ENCODE measurements at regions not wholly inside any gene's neighbourhood (a gene's known extent, or its start where the extent isn't known, plus 50 kb on each side); places are given as distances from the start of the nearest gene placed in this dataset.

- DNase-seq (ENCODE audit: low read depth) = no peak
These were observed 690.8 kb downstream of the PCDH18 start for GRCh38 chr4:136841526-136841925.

GRCh38 chr4:136838607-136839006, 693.7 kb downstream of the PCDH18 start:
- no peak for DNase-seq (ENCODE audit: low read depth)

- no peak for DNase-seq (ENCODE audit: low read depth)
These were observed 700.7 kb downstream of the PCDH18 start for GRCh38 chr4:136831553-136831952.

GRCh38 chr4:136829280-136829679, 703.0 kb downstream of the PCDH18 start:
- no peak for DNase-seq (ENCODE audit: low read depth)

GRCh38 chr4:136823020-136823419, 709.3 kb downstream of the PCDH18 start:
- DNase-seq (ENCODE audit: low read depth) = no peak

GRCh38 chr4:136818811-136819330, 713.4 kb downstream of the PCDH18 start:
- peak; percentile 14 for DNase-seq (ENCODE audit: low read depth)

GRCh38 chr4:136812100-136812880, 720.0 kb downstream of the PCDH18 start:
- DNase-seq (ENCODE audit: low read depth) = no peak

GRCh38 chr4:136811496-136812077, 720.7 kb downstream of the PCDH18 start:
- DNase-seq (ENCODE audit: low read depth) = no peak

GRCh38 chr4:136810626-136811025, 721.7 kb downstream of the PCDH18 start:
- DNase-seq (ENCODE audit: low read depth) = no peak

- DNase-seq (ENCODE audit: low read depth) = no peak
These were observed 725.5 kb downstream of the PCDH18 start for GRCh38 chr4:136806844-136807243.

- no peak for DNase-seq (ENCODE audit: low read depth)
These were observed 726.7 kb downstream of the PCDH18 start for GRCh38 chr4:136805617-136806016.

GRCh38 chr4:136803433-136803832, 728.9 kb downstream of the PCDH18 start:
- DNase-seq (ENCODE audit: low read depth) = no peak

GRCh38 chr4:136800248-136800647, 732.0 kb downstream of the PCDH18 start:
- DNase-seq (ENCODE audit: low read depth) = no peak

GRCh38 chr4:136796953-136797352, 735.3 kb downstream of the PCDH18 start:
- DNase-seq (ENCODE audit: low read depth) = no peak

- no peak for DNase-seq (ENCODE audit: low read depth)
These were observed 738.4 kb downstream of the PCDH18 start for GRCh38 chr4:136793848-136794247.

GRCh38 chr4:136784326-136784725, 748.0 kb downstream of the PCDH18 start:
- DNase-seq (ENCODE audit: low read depth) = no peak

GRCh38 chr4:136769717-136770116, 762.6 kb downstream of the PCDH18 start:
- DNase-seq (ENCODE audit: low read depth) = no peak

- DNase-seq (ENCODE audit: low read depth) = no peak
These were observed 763.4 kb downstream of the PCDH18 start for GRCh38 chr4:136768925-136769275.

- DNase-seq (ENCODE audit: low read depth) = no peak
These were observed 763.9 kb downstream of the PCDH18 start for GRCh38 chr4:136768213-136768924.

- no peak for DNase-seq (ENCODE audit: low read depth)
These were observed 768.4 kb downstream of the PCDH18 start for GRCh38 chr4:136763919-136764318.

GRCh38 chr4:136755531-136755916, 776.8 kb downstream of the PCDH18 start:
- no peak for DNase-seq (ENCODE audit: low read depth)

- DNase-seq (ENCODE audit: low read depth) = no peak
These were observed 777.3 kb downstream of the PCDH18 start for GRCh38 chr4:136754810-136755530.

All from CMK (cell line).